Osteoblast (primary cell): ENCODE measurements at regions not wholly inside any gene's neighbourhood (a gene's known extent, or its start where the extent isn't known, plus 50 kb on each side); places are given as distances from the start of the nearest gene placed in this dataset.
A peak's percentile ranks its signal among the peaks of the same experiment; 100 is the strongest.

Experiments
- DNase-seq: peaks from one replicate; pipeline ENCODE4 v3.0.0; 2011; ENCODE audit warnings: low spot score, mixed read lengths; ENCODE audit not compliant: insufficient read length; ENCODE audit errors: missing footprints
- H2AFZ ChIP-seq: 2 replicates; pipeline ENCODE4 v1.6.0; 2011; ENCODE audit warnings: mild to moderate bottlenecking, low read length
- H3K27ac ChIP-seq: 2 replicates; pipeline ENCODE4 v1.5.1; 2011; ENCODE audit warnings: mild to moderate bottlenecking, low read depth, low read length, moderate library complexity
- H3K27me3 ChIP-seq: 2 replicates; pipeline ENCODE4 v1.6.0; 2012; ENCODE audit warnings: mild to moderate bottlenecking, control low read depth, inconsistent platforms, low read length, moderate library complexity; ENCODE audit not compliant: insufficient read depth
- H3K36me3 ChIP-seq: 2 replicates; pipeline ENCODE4 v1.5.1; 2011; ENCODE audit warnings: mild to moderate bottlenecking, low read length, control low read depth, moderate library complexity; ENCODE audit not compliant: insufficient read depth
- H3K4me1 ChIP-seq: 2 replicates; pipeline ENCODE4 v1.5.1; 2011; ENCODE audit warnings: mild to moderate bottlenecking, low read length, control low read depth, moderate library complexity; ENCODE audit not compliant: insufficient read depth
- H3K4me2 ChIP-seq: 2 replicates; pipeline ENCODE4 v1.6.0; 2011; ENCODE audit warnings: mild to moderate bottlenecking, low read length; ENCODE audit not compliant: insufficient read depth
- H3K4me3 ChIP-seq: fragments of 200-600 bp; sonication (generic); 3 replicates; pipeline ENCODE4 v1.5.1; 2012; ENCODE audit warnings: mild to moderate bottlenecking, low read length, inconsistent platforms; ENCODE audit not compliant: insufficient read depth
- H3K79me2 ChIP-seq: 2 replicates; pipeline ENCODE4 v1.6.0; 2012; ENCODE audit warnings: mild to moderate bottlenecking, low read length, control low read depth, inconsistent platforms; ENCODE audit not compliant: insufficient read depth
- H3K9me3 ChIP-seq: 2 replicates; pipeline ENCODE4 v1.5.1; 2011; ENCODE audit warnings: low read depth, low read length, control low read depth
- H4K20me1 ChIP-seq: 2 replicates; pipeline ENCODE4 v1.6.0; 2012; ENCODE audit warnings: mild to moderate bottlenecking, low read length, control low read depth; ENCODE audit not compliant: insufficient read depth
- CTCF ChIP-seq: IDR thresholded peaks from 2 replicates; pipeline ENCODE4 v1.5.1; 2011; ENCODE audit warnings: mild to moderate bottlenecking, low read depth, low read length, moderate library complexity; ENCODE audit errors: extremely low read depth

- H3K27me3 ChIP-seq = no peaks in the 10 kb centered on the region
- peaks cover 26% of the 10 kb centered on the region for H3K4me1 ChIP-seq
- no peaks in the 10 kb centered on the region for H4K20me1 ChIP-seq
- no peak overlapping the region for H3K4me2 ChIP-seq
- no peak overlapping the region for H3K4me3 ChIP-seq
- H3K9me3 ChIP-seq = no peaks in the 10 kb centered on the region
- H3K27ac ChIP-seq = no peak overlapping the region
- H3K79me2 ChIP-seq = no peaks in the 10 kb centered on the region
- no peaks in the 10 kb centered on the region for H3K36me3 ChIP-seq
- TF ChIP-seq CTCF = no peak
- DNase-seq = no peak
- H2AFZ ChIP-seq = no peak overlapping the region
These were observed 94.2 kb upstream of the FAM3C start for GRCh38 chr7:121490309-121490708.

GRCh38 chr7:121489440-121489839, 93.3 kb upstream of the FAM3C start:
- no peak overlapping the region for H3K27ac ChIP-seq
- H3K4me3 ChIP-seq = no peak overlapping the region
- H4K20me1 ChIP-seq = no peaks in the 10 kb centered on the region
- no peaks in the 10 kb centered on the region for H3K36me3 ChIP-seq
- TF ChIP-seq CTCF = no peak
- peak; percentile 42 for DNase-seq
- H3K79me2 ChIP-seq = no peaks in the 10 kb centered on the region
- peaks cover 17% of the 10 kb centered on the region for H3K4me1 ChIP-seq
- H3K4me2 ChIP-seq = no peak overlapping the region
- no peak overlapping the region for H2AFZ ChIP-seq
- no peaks in the 10 kb centered on the region for H3K9me3 ChIP-seq
- H3K27me3 ChIP-seq = no peaks in the 10 kb centered on the region

- Histone ChIP-seq H2AFZ (peak overlapping the region; percentile 36), H3K79me2 (no peaks in the 10 kb centered on the region), H3K4me1 (peaks cover 12% of the 10 kb centered on the region), H3K9me3 (no peaks in the 10 kb centered on the region), H3K27me3 (no peaks in the 10 kb centered on the region), H3K36me3 (no peaks in the 10 kb centered on the region), H4K20me1 (no peaks in the 10 kb centered on the region), H3K4me3 (no peak overlapping the region), H3K4me2 (no peak overlapping the region), H3K27ac (no peak overlapping the region)
- TF ChIP-seq CTCF = no peak
- no peak for DNase-seq
These were observed 92.1 kb upstream of the FAM3C start for GRCh38 chr7:121488111-121488650.

GRCh38 chr7:121486590-121486989, 90.5 kb upstream of the FAM3C start:
- no peaks in the 10 kb centered on the region for H3K79me2 ChIP-seq
- no peaks in the 10 kb centered on the region for H3K36me3 ChIP-seq
- DNase-seq = no peak
- H3K27me3 ChIP-seq = no peaks in the 10 kb centered on the region
- H3K4me3 ChIP-seq = no peak overlapping the region
- no peak for TF ChIP-seq CTCF
- no peak overlapping the region for H2AFZ ChIP-seq
- H3K4me2 ChIP-seq = no peak overlapping the region
- peaks cover 12% of the 10 kb centered on the region for H3K4me1 ChIP-seq
- no peak overlapping the region for H3K27ac ChIP-seq
- H3K9me3 ChIP-seq = no peaks in the 10 kb centered on the region
- no peaks in the 10 kb centered on the region for H4K20me1 ChIP-seq
